ENCODE measurements at regions not wholly inside any gene's neighbourhood (a gene's known extent, or its start where the extent isn't known, plus 50 kb on each side); places are given as distances from the start of the nearest gene placed in this dataset.

DNA sequence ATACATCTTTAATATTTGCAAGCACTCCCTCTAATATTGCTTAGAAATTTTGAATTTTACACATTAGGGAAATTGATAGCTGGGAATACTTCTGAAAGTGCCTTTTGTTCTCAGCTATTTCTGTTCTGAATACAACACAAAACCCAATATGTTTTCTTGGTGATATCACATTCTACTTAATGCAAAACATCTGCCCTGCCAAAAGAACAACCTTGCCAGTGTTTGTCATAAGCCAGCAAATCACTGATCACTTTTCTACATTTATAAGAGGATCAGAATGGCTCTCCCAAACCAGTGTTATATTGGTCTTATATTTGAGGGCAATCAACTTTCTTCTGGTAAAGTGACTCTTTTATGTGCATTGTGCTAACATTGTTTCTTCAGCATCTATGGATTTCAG, 126.8 kb upstream of the APOOL start:
- DNase-seq (no peak), ATAC-seq (replicated peaks in 1 of 2) (no peak)
- no peak overlapping the region for H3K4me3 Mint-ChIP-seq
- H3K36me3 Mint-ChIP-seq (ENCODE audit: insufficient read depth in 2 of 2), result no peaks in the 10 kb centered on the region
- peaks cover 6% of the 10 kb centered on the region for H3K27me3 Mint-ChIP-seq (ENCODE audit: low read depth)
- H3K4me1 Mint-ChIP-seq (ENCODE audit: low read depth), result no peaks in the 10 kb centered on the region
- H3K9me3 Mint-ChIP-seq, result no peaks in the 10 kb centered on the region
- H3K27ac Mint-ChIP-seq, result no peak overlapping the region

DNA sequence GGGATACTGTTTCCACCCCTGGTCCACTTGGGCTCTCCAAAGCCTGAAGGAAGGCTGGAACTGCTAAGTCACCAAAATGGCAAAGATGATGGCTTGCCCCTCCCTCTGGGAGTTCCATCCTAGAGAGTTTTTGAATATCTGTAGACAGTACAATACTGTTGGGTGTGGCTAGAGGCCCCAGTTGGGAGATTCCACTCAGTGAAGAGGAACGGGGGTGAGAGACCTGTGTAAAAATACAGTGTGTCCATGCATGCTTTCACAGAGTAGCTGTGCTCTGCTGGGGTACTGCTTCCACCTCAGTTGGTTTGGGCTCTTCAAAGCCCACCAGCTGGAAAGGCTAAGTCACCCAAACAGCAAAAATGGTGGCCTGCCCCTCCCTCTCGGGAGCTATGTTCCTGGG, 109.8 kb upstream of the APOOL start:
- Mint-ChIP-seq H3K4me1 (ENCODE audit: low read depth) (no peaks in the 10 kb centered on the region), H3K4me3 (no peak overlapping the region), H3K27ac (no peak overlapping the region), H3K9me3 (no peaks in the 10 kb centered on the region), H3K36me3 (ENCODE audit: insufficient read depth in 2 of 2) (no peaks in the 10 kb centered on the region), H3K27me3 (ENCODE audit: low read depth) (no peaks in the 10 kb centered on the region)
- no peak for DNase-seq
- no peak for ATAC-seq (replicated peaks in 1 of 2)

DNA sequence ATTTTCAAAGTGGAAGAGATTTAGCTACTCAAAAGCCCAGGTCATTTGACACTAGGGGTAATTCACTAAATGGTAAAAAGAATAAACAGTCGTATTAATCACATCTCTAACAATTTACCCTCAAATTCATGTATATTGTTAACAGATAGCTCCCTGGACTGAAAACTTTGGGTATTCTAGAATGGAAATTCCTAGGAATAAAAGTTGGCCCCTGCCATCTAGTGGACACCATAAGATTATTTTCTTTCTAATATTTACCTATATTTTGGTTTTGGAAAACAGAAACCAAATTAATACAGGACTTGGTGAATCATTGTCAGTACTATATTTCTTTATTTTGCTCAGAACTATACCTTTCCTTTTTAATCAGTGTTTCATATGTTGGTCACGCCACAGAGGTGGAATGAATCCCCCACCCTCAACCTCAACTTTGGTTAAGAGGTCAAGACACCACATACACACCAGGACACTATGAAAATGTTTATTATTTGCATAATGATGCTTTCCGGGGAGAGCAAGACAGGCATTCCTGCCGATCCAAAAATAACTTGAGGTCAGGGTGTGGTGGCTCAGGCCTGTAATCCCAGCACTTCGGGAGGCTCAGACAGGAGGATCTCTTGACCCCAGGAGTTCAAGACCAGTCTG, 96.2 kb upstream of the APOOL start:
- no peaks in the 10 kb centered on the region for H3K36me3 Mint-ChIP-seq (ENCODE audit: insufficient read depth in 2 of 2)

DNA sequence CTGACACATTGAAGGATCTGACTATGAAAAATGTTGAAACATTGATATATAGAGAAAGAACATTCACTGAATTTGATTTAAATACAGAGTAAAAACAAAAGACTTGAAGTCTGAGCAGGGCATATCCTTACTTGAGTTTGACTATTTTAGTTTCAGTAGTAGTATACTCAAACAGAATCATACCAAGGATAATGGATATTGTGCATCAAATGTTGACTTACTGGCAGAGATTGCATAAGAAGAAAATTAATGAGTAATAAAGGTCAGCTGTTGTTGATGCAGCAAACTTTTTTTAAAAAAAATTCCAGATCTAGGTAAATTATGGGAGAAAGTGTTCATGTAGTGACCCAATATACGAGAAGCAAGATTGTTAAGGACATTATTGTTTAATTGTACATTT, 94.5 kb upstream of the APOOL start:
- DNase-seq, result no peak
- Mint-ChIP-seq H3K27ac (no peak overlapping the region), H3K4me1 (ENCODE audit: low read depth) (no peaks in the 10 kb centered on the region), H3K4me3 (no peak overlapping the region), H3K36me3 (ENCODE audit: insufficient read depth in 2 of 2) (no peaks in the 10 kb centered on the region), H3K9me3 (no peaks in the 10 kb centered on the region), H3K27me3 (ENCODE audit: low read depth) (peaks cover 19% of the 10 kb centered on the region)
- ATAC-seq (replicated peaks in 1 of 2), result no peak

More for the DNA sequence above, 96.2 kb upstream of the APOOL start:
- Mint-ChIP-seq H3K4me1 (ENCODE audit: low read depth) (no peaks in the 10 kb centered on the region), H3K27ac (no peak overlapping the region), H3K27me3 (ENCODE audit: low read depth) (peaks cover 24% of the 10 kb centered on the region), H3K4me3 (no peak overlapping the region), H3K9me3 (no peaks in the 10 kb centered on the region)
- DNase-seq, result no peak
- no peak for ATAC-seq (replicated peaks in 1 of 2)

DNA sequence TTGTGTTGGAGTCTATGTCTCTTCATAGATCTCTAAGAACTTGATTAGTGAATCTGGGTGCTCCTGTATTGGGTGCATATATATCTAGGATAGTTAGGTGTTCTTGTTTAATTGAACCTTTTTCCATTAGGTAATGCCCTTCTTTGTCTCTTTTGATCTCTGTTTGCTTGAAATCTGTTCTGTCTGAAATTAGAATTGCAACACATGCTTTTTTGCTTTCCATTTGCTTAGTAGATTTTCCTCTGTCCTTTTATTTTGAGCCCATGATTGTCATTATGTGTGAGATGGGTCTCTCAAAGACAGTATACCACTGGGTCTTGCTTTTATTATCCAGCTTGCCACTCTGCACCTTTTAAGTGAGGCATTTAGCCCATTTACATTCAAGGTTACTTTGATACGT, 79.1 kb upstream of the APOOL start:
- Mint-ChIP-seq H3K9me3 (peaks cover 0 to 2% of the 10 kb centered on the region in 2 donors), H3K27me3 (ENCODE audit: low read depth) (peaks cover 13% of the 10 kb centered on the region), H3K36me3 (ENCODE audit: insufficient read depth in 2 of 2) (no peaks in the 10 kb centered on the region), H3K4me1 (ENCODE audit: low read depth) (no peaks in the 10 kb centered on the region), H3K4me3 (no peak overlapping the region), H3K27ac (no peak overlapping the region)
- DNase-seq, result no peak
- no peak for ATAC-seq (replicated peaks in 1 of 2)

DNA sequence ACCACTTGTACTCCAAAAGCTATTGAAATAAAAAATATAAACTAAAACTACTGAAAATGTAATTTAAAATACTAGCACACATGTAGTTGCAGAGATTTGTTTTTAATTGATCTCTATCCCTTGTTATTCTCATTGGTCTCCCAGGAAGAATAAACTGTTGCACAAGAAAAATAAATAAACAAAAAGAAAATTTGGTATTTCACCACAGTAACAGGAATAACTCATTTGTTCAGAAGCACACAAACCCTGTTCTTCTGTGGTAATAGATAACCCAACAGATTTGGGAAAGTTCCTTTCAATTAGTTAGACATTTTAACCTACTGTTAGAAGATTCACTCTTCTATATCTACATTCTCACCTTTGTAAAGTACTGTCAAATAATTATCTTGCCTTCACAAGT, 70.9 kb upstream of the APOOL start:
- Mint-ChIP-seq H3K27me3 (ENCODE audit: low read depth) (no peaks in the 10 kb centered on the region), H3K4me3 (no peak overlapping the region), H3K36me3 (ENCODE audit: insufficient read depth in 2 of 2) (no peaks in the 10 kb centered on the region), H3K4me1 (ENCODE audit: low read depth) (no peaks in the 10 kb centered on the region), H3K27ac (no peak overlapping the region), H3K9me3 (no peaks in the 10 kb centered on the region)
- no peak for DNase-seq
- no peak for ATAC-seq (replicated peaks in 1 of 2)

DNA sequence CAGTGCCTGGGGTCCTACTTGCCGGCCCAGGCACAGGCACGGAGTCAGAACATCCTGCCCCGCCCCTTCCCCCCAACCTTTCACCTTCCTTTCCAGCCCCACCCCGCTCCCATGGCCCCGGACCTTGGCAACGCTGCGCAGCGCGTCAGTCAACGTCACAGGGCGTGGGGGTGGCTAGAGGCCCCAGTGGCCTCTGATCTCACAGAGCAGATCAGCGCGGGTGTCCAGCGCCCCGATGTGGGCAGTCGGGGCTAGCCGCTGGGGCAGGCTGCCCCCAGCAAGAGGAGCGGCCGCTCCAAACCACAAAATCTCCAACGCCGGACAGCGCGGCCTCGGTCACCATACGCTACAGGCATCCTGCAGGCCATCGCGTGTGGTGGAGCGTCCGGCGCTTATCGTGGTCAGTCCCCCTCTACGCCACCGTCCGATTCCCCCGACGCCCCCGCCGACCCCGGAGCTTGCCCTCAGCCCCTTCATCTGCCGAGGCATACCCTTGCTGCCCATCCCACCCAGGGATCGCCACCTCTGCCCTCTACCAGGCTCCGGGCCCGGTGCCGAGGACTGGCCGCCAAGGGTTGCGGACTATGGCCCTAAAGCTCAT, 69.6 kb upstream of the APOOL start:
- no peaks in the 10 kb centered on the region for H3K36me3 Mint-ChIP-seq (ENCODE audit: insufficient read depth in 2 of 2)
- H3K4me3 Mint-ChIP-seq, result no peak overlapping the region
- H3K9me3 Mint-ChIP-seq, result no peaks in the 10 kb centered on the region
- H3K4me1 Mint-ChIP-seq (ENCODE audit: low read depth), result no peaks in the 10 kb centered on the region
- ATAC-seq (replicated peaks in 1 of 2), result no peak
- H3K27me3 Mint-ChIP-seq (ENCODE audit: low read depth), result no peaks in the 10 kb centered on the region
- DNase-seq, result no peak
- H3K27ac Mint-ChIP-seq, result no peak overlapping the region

Measured in activated T-cell treated with anti-CD3 and anti-CD28 coated beads, Interleukin-2, amount 50 U/mL, for 72 hours (primary cell).